ENCODE measurements at regions not wholly inside any gene's neighbourhood (a gene's known extent, or its start where the extent isn't known, plus 50 kb on each side); places are given as distances from the start of the nearest gene placed in this dataset.

- Histone ChIP-seq H3K79me2 (ENCODE audit: control insufficient read depth, low read length) (no peaks in the 10 kb centered on the region), H3K4me1 (ENCODE audit: control insufficient read depth, low read length) (no peaks in the 10 kb centered on the region), H3K27me3 (ENCODE audit: control insufficient read depth, low read length) (no peaks in the 10 kb centered on the region), H3K9me2 (replicated peaks; ENCODE audit: control insufficient read depth, low read length) (no peaks in the 10 kb centered on the region), H3K27ac (ENCODE audit: low read depth, low read length) (no peak overlapping the region), H4K20me1 (ENCODE audit: control insufficient read depth, insufficient read depth, low read depth, low read length) (no peaks in the 10 kb centered on the region), H3K36me3 (ENCODE audit: control insufficient read depth, low read length) (no peaks in the 10 kb centered on the region), H3K4me2 (ENCODE audit: low read length) (no peak overlapping the region), H3K9me3 (ENCODE audit: control insufficient read depth, insufficient read depth, low read length) (no peaks in the 10 kb centered on the region), H3K4me3 (ENCODE audit: low read length) (no peak overlapping the region), H3F3A (ENCODE audit: control insufficient read depth, insufficient read depth) (no peaks in the 10 kb centered on the region)
- TF ChIP-seq CTCF (IDR thresholded peaks at IDR 0.05; ENCODE audit: low read depth, low read length, poor library complexity, severe bottlenecking) (no peak), EZH2phosphoT487 (IDR thresholded peaks at IDR 0.05; ENCODE audit: borderline replicate concordance, low read length) (no peak)
Observed at GRCh38 chr6:14399635-14400034, 282.1 kb downstream of the CD83 start.

GRCh38 chr6:14401246-14401645, 283.7 kb downstream of the CD83 start:
- H3K27me3 ChIP-seq (ENCODE audit: control insufficient read depth, low read length), result no peaks in the 10 kb centered on the region
- H3F3A ChIP-seq (ENCODE audit: control insufficient read depth, insufficient read depth), result no peaks in the 10 kb centered on the region
- no peaks in the 10 kb centered on the region for H3K9me3 ChIP-seq (ENCODE audit: control insufficient read depth, insufficient read depth, low read length)
- H3K36me3 ChIP-seq (ENCODE audit: control insufficient read depth, low read length), result no peaks in the 10 kb centered on the region
- H3K9me2 ChIP-seq (replicated peaks; ENCODE audit: control insufficient read depth, low read length), result no peaks in the 10 kb centered on the region
- H3K4me3 ChIP-seq (ENCODE audit: low read length), result no peak overlapping the region
- H3K27ac ChIP-seq (ENCODE audit: low read depth, low read length), result no peak overlapping the region
- no peak overlapping the region for H3K4me2 ChIP-seq (ENCODE audit: low read length)
- no peak for TF ChIP-seq EZH2phosphoT487 (IDR thresholded peaks at IDR 0.05; ENCODE audit: borderline replicate concordance, low read length)
- no peak for TF ChIP-seq CTCF (IDR thresholded peaks at IDR 0.05; ENCODE audit: low read depth, low read length, poor library complexity, severe bottlenecking)
- no peaks in the 10 kb centered on the region for H4K20me1 ChIP-seq (ENCODE audit: control insufficient read depth, insufficient read depth, low read depth, low read length)
- no peaks in the 10 kb centered on the region for H3K4me1 ChIP-seq (ENCODE audit: control insufficient read depth, low read length)
- no peaks in the 10 kb centered on the region for H3K79me2 ChIP-seq (ENCODE audit: control insufficient read depth, low read length)

GRCh38 chr6:14406614-14407331, 289.2 kb downstream of the CD83 start:
- H3K4me2 ChIP-seq (ENCODE audit: low read length), result no peak overlapping the region

More at GRCh38 chr6:14406614-14407331, 289.2 kb downstream of the CD83 start:
- H3K79me2 ChIP-seq (ENCODE audit: control insufficient read depth, low read length), result no peaks in the 10 kb centered on the region
- H3K4me3 ChIP-seq (ENCODE audit: low read length), result no peak overlapping the region
- no peaks in the 10 kb centered on the region for H3K9me3 ChIP-seq (ENCODE audit: control insufficient read depth, insufficient read depth, low read length)
- TF ChIP-seq EZH2phosphoT487 (IDR thresholded peaks at IDR 0.05; ENCODE audit: borderline replicate concordance, low read length) (no peak), CTCF (IDR thresholded peaks at IDR 0.05; ENCODE audit: low read depth, low read length, poor library complexity, severe bottlenecking) (no peak)
- no peaks in the 10 kb centered on the region for H3K27me3 ChIP-seq (ENCODE audit: control insufficient read depth, low read length)
- no peaks in the 10 kb centered on the region for H3K36me3 ChIP-seq (ENCODE audit: control insufficient read depth, low read length)
- H3K4me1 ChIP-seq (ENCODE audit: control insufficient read depth, low read length), result no peaks in the 10 kb centered on the region
- H4K20me1 ChIP-seq (ENCODE audit: control insufficient read depth, insufficient read depth, low read depth, low read length), result no peaks in the 10 kb centered on the region
- no peak overlapping the region for H3K27ac ChIP-seq (ENCODE audit: low read depth, low read length)
- H3K9me2 ChIP-seq (replicated peaks; ENCODE audit: control insufficient read depth, low read length), result no peaks in the 10 kb centered on the region
- no peaks in the 10 kb centered on the region for H3F3A ChIP-seq (ENCODE audit: control insufficient read depth, insufficient read depth)
